Spleen (tissue), 7 donors: ENCODE measurements at regions not wholly inside any gene's neighbourhood (a gene's known extent, or its start where the extent isn't known, plus 50 kb on each side); places are given as distances from the start of the nearest gene placed in this dataset.

Experiments used
- CTCF ChIP-seq, 11 experiments: fragments of 200-600 bp in 7 of 11; fragments of 450-650 bp in 4 of 11; sonication (generic) in 4 of 11; IDR thresholded peaks in 8 of 11; conservative IDR thresholded peaks in 3 of 11; 1 replicate in 7 of 11; 2 replicates in 4 of 11; pipeline versions ENCODE4 v1.4.0 to v1.8.0; 2016 to 2021; ENCODE audit warnings: antibody characterized with exemption in 11 of 11, inconsistent platforms in 4 of 11, mild to moderate bottlenecking in 1 of 11
- POLR2A ChIP-seq, 3 donors: fragments of 450-650 bp; IDR thresholded peaks; one replicate each; pipeline ENCODE4 v1.5.1; 2017; ENCODE audit warnings: antibody characterized with exemption in 3 of 3, mild to moderate bottlenecking in 1 of 3
- donor health status: DM: no; HTN: no; CAD: no; lungs with moderate emphysema.
- donor health status: DM: no; HTN: no; CAD: no.
- donor health status: DM: no; HTN: no; CAD: no.

- no peak for TF ChIP-seq POLR2A (IDR thresholded peaks at IDR 0.05)
- no peak for TF ChIP-seq CTCF (IDR thresholded peaks at IDR 0.05 in 8 of 11, conservative IDR thresholded peaks at IDR 0.05 in 3 of 11)
Observed at GRCh38 chr11:81218440-81218839, 1515.2 kb downstream of the FAM181B start.
